HG03097 (cell line): ENCODE measurements at regions not wholly inside any gene's neighbourhood (a gene's known extent, or its start where the extent isn't known, plus 50 kb on each side); places are given as distances from the start of the nearest gene placed in this dataset.

ENCODE experiments used
- ATAC-seq: cut with Tn5 transposase; IDR thresholded peaks from one replicate; pipeline ENCODE4 v1.9.1; 2021; ENCODE audit not compliant: unreplicated experiment, low FRiP score

DNA sequence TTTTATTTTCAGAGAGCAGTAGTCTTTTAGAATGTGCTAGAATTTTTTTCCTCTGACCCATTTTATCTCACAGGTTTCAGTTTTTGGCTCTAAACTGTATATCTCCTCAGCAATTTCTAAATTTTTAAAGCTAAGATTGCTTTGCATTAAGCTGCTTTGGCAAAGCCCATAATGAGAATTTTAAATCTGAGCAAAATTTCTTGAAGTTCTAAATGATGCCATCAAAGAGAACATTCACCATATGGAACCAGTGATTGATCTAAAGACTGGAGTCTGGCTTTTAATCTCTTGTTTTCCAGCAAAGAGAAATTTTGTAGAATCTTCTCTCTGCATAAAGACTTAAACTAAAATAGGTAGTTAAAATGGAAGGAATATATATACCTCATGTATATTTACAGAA, 313.6 kb downstream of the TBC1D32 start:
- no peak for ATAC-seq

- no peak for ATAC-seq
Observed at GRCh38 chr6:121008553-121008952, 325.7 kb downstream of the TBC1D32 start.

GRCh38 chr6:121006024-121006423, 328.3 kb downstream of the TBC1D32 start:
- ATAC-seq, result no peak

DNA sequence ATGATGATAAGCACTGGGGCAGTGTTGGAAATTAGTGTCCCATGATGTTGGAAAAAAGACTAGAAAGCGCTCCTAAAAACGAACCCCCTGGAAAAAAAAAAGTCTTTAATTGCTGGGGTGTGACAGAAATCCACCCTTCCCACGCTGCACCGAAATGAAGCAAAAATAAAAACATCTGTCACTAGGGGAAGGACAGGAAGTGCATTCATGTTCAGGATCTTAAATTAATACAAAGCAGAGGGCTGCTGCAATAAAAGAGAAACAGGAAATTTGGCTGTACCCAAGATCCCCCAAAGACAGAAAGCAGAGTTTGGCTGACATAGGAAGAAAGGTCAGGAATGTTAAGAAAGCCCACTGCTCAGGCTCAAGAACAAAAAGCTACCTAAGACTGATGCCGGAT, 333.9 kb downstream of the TBC1D32 start:
- no peak for ATAC-seq

- ATAC-seq, result no peak
Observed at GRCh38 chr6:120996340-120996739, 337.9 kb downstream of the TBC1D32 start.

- ATAC-seq, result no peak
Observed at GRCh38 chr6:120994573-120994967, 339.7 kb downstream of the TBC1D32 start.

- no peak for ATAC-seq
Observed at GRCh38 chr6:120993929-120994572, 340.2 kb downstream of the TBC1D32 start.

DNA sequence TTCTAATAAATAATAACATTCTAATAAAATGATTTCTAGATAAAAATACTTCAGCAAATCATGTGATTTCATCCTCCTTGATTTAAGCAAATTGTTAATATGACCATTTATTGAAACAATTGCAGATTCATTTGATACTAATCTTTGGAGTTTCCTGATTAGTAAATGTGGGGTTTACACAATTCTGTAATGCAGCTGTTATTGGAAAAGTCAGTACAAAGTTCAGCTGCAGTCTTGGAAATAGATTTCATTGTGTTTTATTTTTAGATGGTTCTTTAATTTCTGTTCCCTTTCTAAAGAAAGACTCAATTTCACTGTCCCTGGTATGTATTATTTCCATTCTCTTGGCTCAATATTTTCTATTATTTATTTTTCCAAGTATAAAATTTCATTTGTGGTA, 342.0 kb downstream of the TBC1D32 start:
- no peak for ATAC-seq

- no peak for ATAC-seq
Observed at GRCh38 chr6:120990866-120991265, 343.4 kb downstream of the TBC1D32 start.

DNA sequence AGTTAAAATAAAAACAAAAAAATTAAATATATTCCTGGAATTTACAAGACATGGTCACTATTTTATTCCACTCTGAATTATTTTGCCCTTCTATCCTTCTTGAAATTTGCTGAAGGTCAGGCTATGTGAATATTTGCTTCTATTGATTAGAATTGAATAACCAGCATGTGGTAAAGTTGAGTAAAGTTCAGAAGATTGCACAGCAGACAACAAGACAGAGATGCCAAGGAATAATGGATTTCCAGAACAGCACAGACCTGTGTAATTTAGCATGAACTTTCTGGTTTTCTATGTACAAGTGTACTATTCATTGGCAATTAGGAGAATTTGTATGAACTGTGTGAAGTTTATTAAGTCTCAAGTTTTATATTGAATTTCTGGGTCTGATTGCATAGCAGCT, 352.4 kb downstream of the TBC1D32 start:
- no peak for ATAC-seq

DNA sequence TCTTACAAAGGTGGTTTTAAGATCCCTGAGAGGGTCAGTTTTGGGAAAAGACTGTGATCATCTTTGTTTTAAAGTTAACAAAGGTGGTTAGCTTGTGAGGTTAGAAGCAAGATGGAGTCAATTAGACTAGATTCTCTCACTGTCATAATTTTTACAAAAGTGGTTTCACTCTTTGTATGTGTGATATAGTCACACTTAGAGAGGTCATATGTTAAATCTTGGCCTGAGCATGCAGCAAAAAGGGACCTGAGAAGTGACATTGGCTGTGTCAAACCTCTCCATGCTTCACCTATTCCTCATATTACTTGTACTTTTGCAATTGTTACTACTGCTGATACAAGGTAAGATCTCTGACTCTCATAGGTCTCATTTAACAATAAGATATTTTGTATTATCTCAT, 368.0 kb downstream of the TBC1D32 start:
- ATAC-seq, result no peak

GRCh38 chr6:120965814-120966213, 368.5 kb downstream of the TBC1D32 start:
- no peak for ATAC-seq

- ATAC-seq, result no peak
Observed at GRCh38 chr6:120960761-120961160, 373.5 kb downstream of the TBC1D32 start.

- no peak for ATAC-seq
Observed at GRCh38 chr6:120954111-120954510, 380.2 kb downstream of the TBC1D32 start.

- ATAC-seq, result no peak
Observed at GRCh38 chr6:120951258-120951657, 383.0 kb downstream of the TBC1D32 start.

- no peak for ATAC-seq
Observed at GRCh38 chr6:120947111-120947510, 387.2 kb downstream of the TBC1D32 start.

- ATAC-seq, result peak; percentile 52
Observed at GRCh38 chr6:120945905-120946594, 388.2 kb downstream of the TBC1D32 start.

- ATAC-seq, result peak; percentile 98
Observed at GRCh38 chr6:120938876-120939472, 395.3 kb downstream of the TBC1D32 start.

DNA sequence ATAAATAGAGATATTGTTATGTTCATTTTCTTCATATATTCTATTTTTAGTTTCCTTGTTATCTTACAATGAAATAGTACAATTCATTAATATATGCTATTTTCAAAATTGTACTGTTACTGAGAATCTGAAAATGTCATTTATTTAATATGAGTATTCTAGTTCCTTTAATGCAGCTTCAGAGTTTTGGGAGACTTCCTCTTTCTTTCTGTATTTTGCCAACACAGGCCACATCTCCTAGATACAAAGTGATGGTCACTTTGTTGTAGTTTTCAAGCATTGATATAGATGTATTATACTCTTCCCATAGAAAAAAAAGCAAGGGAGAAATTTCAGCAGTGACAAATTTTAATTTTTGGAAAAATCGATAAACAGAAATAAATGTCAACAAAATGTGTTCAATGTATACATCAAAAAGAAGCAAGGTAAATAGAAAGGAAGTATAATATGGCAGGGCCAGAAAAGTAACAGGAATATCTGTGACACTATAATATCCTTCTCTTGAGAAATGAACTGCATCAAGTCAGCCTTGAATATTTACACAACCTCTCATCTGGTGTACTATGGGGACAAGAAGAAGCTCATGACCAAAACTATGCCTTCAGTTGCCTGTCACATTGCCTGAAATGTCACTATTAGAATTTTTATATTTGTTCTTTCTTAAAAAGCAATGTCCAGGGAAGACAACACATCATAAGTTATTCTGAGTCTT, 396.0 kb downstream of the TBC1D32 start:
- peak; percentile 35 for ATAC-seq

- peak; percentile 55 for ATAC-seq
Observed at GRCh38 chr6:120935908-120936307, 398.4 kb downstream of the TBC1D32 start.

GRCh38 chr6:120935016-120935415, 399.3 kb downstream of the TBC1D32 start:
- no peak for ATAC-seq
